ENCODE measurements at regions not wholly inside any gene's neighbourhood (a gene's known extent, or its start where the extent isn't known, plus 50 kb on each side); places are given as distances from the start of the nearest gene placed in this dataset.

DNA sequence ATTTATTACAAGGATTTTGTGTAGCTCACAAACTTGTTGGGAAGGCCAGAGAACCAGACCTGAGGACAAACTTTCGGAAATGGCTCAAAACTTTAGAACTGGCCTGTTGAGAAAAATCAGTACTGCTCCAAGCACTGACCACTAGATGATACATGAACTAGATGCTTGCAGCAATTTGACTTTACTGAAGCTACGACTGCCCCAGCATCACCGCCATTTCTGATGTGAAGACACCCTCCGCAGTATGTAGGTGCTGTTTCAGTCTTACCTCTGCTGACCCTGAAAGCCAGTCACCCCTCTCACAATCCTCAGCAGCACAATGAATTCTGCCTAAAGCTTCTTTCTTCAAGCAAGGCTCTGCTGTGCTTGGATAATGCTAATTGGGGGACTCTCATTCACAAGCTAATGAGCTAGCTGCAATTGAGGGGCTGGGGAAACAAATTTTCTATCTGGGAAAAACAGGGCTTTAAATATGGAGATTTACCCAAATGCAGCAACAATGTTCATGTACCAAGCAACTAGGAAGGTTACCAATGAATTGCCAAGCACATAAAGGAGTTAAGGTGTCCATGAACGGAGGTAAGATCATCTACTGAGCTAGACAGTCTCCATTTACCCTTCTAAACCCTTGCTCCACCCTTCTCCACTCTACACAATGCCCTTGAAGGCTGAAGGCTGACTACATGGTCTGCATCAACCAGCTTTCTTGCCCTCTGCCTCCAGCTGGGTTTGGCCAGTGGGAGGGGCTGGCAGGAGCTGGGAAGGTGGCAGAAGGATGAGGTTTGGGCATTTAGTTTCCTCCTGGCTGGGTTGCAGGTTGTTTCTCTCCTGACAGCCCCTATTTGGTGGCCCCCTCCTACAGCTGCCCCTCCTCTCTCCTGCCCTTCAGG, 53.2 kb upstream of the FSTL1 start:
- Histone ChIP-seq H3K9ac (ENCODE audit: low read depth, low read length) (no peak overlapping the region), H2AFZ (ENCODE audit: low read depth, low read length) (no peak overlapping the region), H3K27me3 (ENCODE audit: insufficient read depth, low read length, poor library complexity) (no peaks in the 10 kb centered on the region), H4K20me1 (ENCODE audit: insufficient read depth, low read length) (no peaks in the 10 kb centered on the region), H3K36me3 (ENCODE audit: insufficient read depth, low read length) (no peaks in the 10 kb centered on the region), H3K27ac (ENCODE audit: low read length) (no peak overlapping the region), H3K4me2 (ENCODE audit: insufficient read depth, low read length) (no peak overlapping the region), H3K9me3 (ENCODE audit: insufficient read depth, low read length, severe bottlenecking) (peaks cover 2% of the 10 kb centered on the region), H3K4me3 (ENCODE audit: low read depth in 1 of 2, low read length in 2 of 2) (no peak overlapping the region), H3K79me2 (ENCODE audit: insufficient read depth, low read length) (no peaks in the 10 kb centered on the region), H3K4me1 (ENCODE audit: insufficient read depth, low read length) (no peaks in the 10 kb centered on the region)
- DNase-seq (no peak), ATAC-seq (ENCODE audit: insufficient read depth, low read depth) (no peak)
- no peak for TF ChIP-seq EZH2 (IDR thresholded peaks at IDR 0.05; ENCODE audit: borderline replicate concordance, low read depth, low read length, severe bottlenecking)
- TF ChIP-seq, protein P1, sequence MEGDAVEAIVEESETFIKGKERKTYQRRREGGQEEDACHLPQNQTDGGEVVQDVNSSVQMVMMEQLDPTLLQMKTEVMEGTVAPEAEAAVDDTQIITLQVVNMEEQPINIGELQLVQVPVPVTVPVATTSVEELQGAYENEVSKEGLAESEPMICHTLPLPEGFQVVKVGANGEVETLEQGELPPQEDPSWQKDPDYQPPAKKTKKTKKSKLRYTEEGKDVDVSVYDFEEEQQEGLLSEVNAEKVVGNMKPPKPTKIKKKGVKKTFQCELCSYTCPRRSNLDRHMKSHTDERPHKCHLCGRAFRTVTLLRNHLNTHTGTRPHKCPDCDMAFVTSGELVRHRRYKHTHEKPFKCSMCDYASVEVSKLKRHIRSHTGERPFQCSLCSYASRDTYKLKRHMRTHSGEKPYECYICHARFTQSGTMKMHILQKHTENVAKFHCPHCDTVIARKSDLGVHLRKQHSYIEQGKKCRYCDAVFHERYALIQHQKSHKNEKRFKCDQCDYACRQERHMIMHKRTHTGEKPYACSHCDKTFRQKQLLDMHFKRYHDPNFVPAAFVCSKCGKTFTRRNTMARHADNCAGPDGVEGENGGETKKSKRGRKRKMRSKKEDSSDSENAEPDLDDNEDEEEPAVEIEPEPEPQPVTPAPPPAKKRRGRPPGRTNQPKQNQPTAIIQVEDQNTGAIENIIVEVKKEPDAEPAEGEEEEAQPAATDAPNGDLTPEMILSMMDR (IDR thresholded peaks at IDR 0.05; ENCODE audit: borderline replicate concordance, extremely low read depth, low read length, poor library complexity, severe bottlenecking), result no peak

DNA sequence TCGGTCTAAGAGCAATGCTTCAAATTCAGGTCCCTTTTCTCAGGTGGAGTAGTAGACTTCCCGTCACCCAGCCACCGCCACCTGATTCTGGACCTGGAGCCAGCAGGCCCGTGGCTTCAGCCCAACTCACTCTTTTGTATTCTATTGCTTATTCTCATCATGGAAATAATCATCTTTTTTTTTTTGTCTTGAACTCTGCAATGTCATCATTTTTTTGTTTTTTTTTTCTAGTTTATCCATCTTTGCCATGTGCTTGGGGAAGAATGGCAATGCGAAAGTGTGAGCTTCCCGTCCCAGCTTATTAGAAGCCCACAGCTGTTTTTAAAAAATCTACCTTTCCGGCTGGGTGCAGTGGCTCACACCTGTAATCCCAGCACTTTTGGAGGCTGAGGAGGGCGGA, 51.3 kb upstream of the FSTL1 start:
- Histone ChIP-seq H3K4me1 (ENCODE audit: insufficient read depth, low read length) (no peaks in the 10 kb centered on the region), H3K36me3 (ENCODE audit: insufficient read depth, low read length) (no peaks in the 10 kb centered on the region), H4K20me1 (ENCODE audit: insufficient read depth, low read length) (no peaks in the 10 kb centered on the region), H3K4me3 (ENCODE audit: low read depth in 1 of 2, low read length in 2 of 2) (no peak overlapping the region), H3K9ac (ENCODE audit: low read depth, low read length) (no peak overlapping the region), H3K27me3 (ENCODE audit: insufficient read depth, low read length, poor library complexity) (no peaks in the 10 kb centered on the region), H3K27ac (ENCODE audit: low read length) (no peak overlapping the region), H3K9me3 (ENCODE audit: insufficient read depth, low read length, severe bottlenecking) (no peaks in the 10 kb centered on the region), H3K4me2 (ENCODE audit: insufficient read depth, low read length) (no peak overlapping the region), H2AFZ (ENCODE audit: low read depth, low read length) (no peak overlapping the region), H3K79me2 (ENCODE audit: insufficient read depth, low read length) (no peaks in the 10 kb centered on the region)
- ATAC-seq (ENCODE audit: insufficient read depth, low read depth) (no peak), DNase-seq (no peak)
- no peak for TF ChIP-seq EZH2 (IDR thresholded peaks at IDR 0.05; ENCODE audit: borderline replicate concordance, low read depth, low read length, severe bottlenecking)
- TF ChIP-seq, protein P1 (IDR thresholded peaks at IDR 0.05; ENCODE audit: borderline replicate concordance, extremely low read depth, low read length, poor library complexity, severe bottlenecking), result no peak
